Testis (tissue), 2 donors: ENCODE measurements at regions not wholly inside any gene's neighbourhood (a gene's known extent, or its start where the extent isn't known, plus 50 kb on each side); places are given as distances from the start of the nearest gene placed in this dataset.

ENCODE experiments used
- DNase-seq: peaks from one replicate; pipeline ENCODE4 v3.0.0-alpha.2; 2019
- H3K27ac ChIP-seq, 2 donors: fragments of 200-600 bp; sonication (generic); one replicate each; pipeline ENCODE4 v1.5.1; 2019
- H3K27me3 ChIP-seq: fragments of 200-600 bp; sonication (generic); one replicate; pipeline ENCODE4 v1.5.1; 2019
- H3K36me3 ChIP-seq: fragments of 200-600 bp; sonication (generic); one replicate; pipeline ENCODE4 v1.5.1; 2017; ENCODE audit warnings: low read depth; ENCODE audit errors: missing control alignments
- H3K4me1 ChIP-seq: fragments of 200-600 bp; sonication (generic); one replicate; pipeline ENCODE4 v1.5.1; 2019
- H3K4me3 ChIP-seq, 2 donors: fragments of 200-600 bp; sonication (generic); one replicate each; pipeline ENCODE4 v1.5.1; 2017 to 2019
- H3K9me3 ChIP-seq: fragments of 200-600 bp; sonication (generic); one replicate; pipeline ENCODE4 v1.5.1; 2017
- POLR2A ChIP-seq: fragments of 450-650 bp; IDR thresholded peaks from one replicate; pipeline ENCODE4 v1.6.1; 2017; ENCODE audit warnings: antibody characterized with exemption, mild to moderate bottlenecking, moderate library complexity
- WGBS, 2 donors: methylation state at CpG; one replicate each; pipeline ENCODE4 v1.1.5; 2018; 5-methylcytosine and 5-hydroxymethylcytosine counted together
- intact Hi-C: fragments of 100-400 bp; cut with DNase I; formaldehyde crosslinking; loops from one replicate; pipeline ENCODE4 v1.15.1; 2023; ENCODE audit warnings: low total_unique reads
- TF ChIP-seq, protein P1 (sequence below), 3 experiments: fragments of 450-650 bp in 2 of 3; fragments of 200-600 bp in 1 of 3; sonication (generic) in 1 of 3; IDR thresholded peaks; one replicate each; pipeline ENCODE4 v1.5.1; 2016 to 2019; ENCODE audit warnings: antibody characterized with exemption in 3 of 3, mild to moderate bottlenecking in 2 of 3, moderate library complexity in 1 of 3

DNA sequence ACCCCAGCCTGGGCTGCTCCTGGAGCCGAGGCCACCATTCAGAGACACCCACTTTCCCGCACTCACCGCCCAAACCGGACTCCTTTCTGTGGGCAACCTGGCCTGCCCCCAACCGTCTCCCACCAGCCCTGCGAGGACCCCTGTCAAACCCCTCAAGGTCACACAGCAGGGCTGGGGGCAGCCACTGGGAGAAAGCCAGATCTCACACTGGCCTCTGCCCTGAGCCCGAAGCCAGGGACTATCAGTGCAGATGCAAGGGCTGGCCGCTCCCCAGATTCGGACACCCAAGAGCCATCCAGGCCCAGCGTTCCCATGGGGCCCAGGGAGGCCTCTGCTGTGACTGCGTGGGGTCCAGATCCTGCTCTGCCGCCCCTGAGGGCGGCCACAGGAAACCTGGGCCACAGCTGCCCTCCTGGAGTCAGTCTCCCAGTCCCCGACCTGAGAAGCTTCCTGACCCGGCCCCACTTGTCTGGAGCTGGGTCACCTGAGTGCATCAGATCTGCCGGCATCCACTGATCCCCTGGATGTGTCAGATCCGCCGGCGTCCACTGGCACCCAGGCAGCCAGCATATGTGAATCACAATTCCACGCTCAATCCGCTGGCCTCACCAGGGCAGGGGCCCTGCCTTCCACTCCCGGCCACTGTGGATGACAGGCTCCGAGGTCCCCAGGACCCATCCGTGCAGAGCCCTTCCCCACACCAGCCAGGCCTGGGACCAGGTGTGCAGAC lies 139.7 kb downstream of the BRD1 start:
- 72 to 77% methylated on average over 11 to 24 of the region's 24 CpGs for WGBS, 2 donors
- TF ChIP-seq POLR2A: no peak
- TF ChIP-seq, protein P1, sequence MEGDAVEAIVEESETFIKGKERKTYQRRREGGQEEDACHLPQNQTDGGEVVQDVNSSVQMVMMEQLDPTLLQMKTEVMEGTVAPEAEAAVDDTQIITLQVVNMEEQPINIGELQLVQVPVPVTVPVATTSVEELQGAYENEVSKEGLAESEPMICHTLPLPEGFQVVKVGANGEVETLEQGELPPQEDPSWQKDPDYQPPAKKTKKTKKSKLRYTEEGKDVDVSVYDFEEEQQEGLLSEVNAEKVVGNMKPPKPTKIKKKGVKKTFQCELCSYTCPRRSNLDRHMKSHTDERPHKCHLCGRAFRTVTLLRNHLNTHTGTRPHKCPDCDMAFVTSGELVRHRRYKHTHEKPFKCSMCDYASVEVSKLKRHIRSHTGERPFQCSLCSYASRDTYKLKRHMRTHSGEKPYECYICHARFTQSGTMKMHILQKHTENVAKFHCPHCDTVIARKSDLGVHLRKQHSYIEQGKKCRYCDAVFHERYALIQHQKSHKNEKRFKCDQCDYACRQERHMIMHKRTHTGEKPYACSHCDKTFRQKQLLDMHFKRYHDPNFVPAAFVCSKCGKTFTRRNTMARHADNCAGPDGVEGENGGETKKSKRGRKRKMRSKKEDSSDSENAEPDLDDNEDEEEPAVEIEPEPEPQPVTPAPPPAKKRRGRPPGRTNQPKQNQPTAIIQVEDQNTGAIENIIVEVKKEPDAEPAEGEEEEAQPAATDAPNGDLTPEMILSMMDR (IDR thresholded peaks at IDR 0.05): no peak
- Histone ChIP-seq H3K4me1 (no peaks in the 10 kb centered on the region), H3K36me3 (no peaks in the 10 kb centered on the region), H3K9me3 (no peaks in the 10 kb centered on the region), H3K4me3 (no peak overlapping the region), H3K27ac (no peak overlapping the region), H3K27me3 (no peaks in the 10 kb centered on the region)
- intact Hi-C loops: no loop called here
- DNase-seq: no peak

DNA sequence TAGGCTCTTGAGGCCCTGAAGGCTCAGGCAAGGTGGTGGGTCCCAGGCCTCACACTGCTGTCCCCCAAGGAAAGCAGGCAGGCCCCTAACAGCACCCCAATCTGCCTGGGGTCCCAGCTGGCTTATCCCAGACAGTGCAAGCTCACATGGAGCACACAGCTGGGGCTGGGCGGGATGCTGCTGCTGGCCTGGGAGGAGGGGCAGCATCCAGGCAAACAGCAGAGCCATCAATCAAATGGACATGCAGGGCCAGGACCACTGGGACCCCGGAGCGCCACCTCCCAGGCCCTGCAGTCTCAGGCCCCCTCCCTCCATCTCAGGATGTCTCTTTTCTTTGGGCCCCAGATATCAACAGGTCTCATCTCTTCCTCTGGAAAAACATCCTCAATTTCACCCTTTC lies 140.3 kb downstream of the BRD1 start:
- intact Hi-C loops: no loop called here
- Histone ChIP-seq H3K27ac (no peak overlapping the region), H3K4me3 (no peak overlapping the region), H3K36me3 (no peaks in the 10 kb centered on the region), H3K4me1 (no peaks in the 10 kb centered on the region), H3K9me3 (no peaks in the 10 kb centered on the region), H3K27me3 (no peaks in the 10 kb centered on the region)
- 67 to 92% methylated on average over 3 of the region's 3 CpGs for WGBS, 2 donors
- TF ChIP-seq, protein P1 (IDR thresholded peaks at IDR 0.05): no peak
- no peak for TF ChIP-seq POLR2A
- no peak for DNase-seq

DNA sequence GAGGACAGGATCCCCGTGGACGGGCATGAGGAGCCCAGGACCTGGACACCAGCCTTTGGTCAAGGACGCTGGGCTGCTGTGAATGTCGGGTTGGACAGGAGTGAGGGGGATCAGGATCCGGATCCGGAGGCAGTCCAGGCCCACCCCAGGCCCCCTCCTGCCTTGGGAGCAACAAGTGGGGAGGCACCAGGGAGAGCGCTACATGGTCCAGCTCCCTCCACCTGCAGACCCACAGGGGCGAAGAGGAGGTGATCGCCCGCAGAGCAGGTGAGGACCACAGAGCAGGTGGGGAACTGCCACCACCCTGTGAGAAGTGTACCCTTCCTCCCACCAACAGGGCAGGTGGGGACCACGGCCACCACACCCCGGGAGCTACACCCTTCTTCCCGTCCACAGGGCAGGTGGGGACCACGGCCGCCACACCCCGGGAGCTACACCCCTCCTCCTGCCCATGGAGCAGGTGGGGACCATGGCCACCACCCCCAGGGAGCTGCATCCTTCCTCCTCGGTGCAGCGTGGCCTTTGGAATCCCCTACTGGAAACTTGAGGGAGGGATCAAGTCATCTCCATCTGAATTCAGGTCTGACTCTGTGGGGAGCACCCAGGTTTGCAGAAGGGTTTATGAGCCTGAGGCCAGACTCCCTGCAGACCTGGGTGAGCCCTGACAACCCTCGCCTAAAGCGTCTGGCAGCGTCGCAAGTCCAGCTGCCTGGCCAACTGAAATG lies 141.0 kb downstream of the BRD1 start:
- H3K27ac ChIP-seq: no peak overlapping the region
- 83 to 90% methylated on average over 4 to 22 of the region's 22 CpGs for WGBS, 2 donors
- no peak overlapping the region for H3K4me3 ChIP-seq
- intact Hi-C loops: no loop called here
- DNase-seq: no peak
- no peaks in the 10 kb centered on the region for H3K9me3 ChIP-seq
- H3K36me3 ChIP-seq: no peaks in the 10 kb centered on the region
- no peaks in the 10 kb centered on the region for H3K27me3 ChIP-seq
- no peaks in the 10 kb centered on the region for H3K4me1 ChIP-seq
- TF ChIP-seq POLR2A: no peak
- TF ChIP-seq, protein P1 (IDR thresholded peaks at IDR 0.05): no peak

DNA sequence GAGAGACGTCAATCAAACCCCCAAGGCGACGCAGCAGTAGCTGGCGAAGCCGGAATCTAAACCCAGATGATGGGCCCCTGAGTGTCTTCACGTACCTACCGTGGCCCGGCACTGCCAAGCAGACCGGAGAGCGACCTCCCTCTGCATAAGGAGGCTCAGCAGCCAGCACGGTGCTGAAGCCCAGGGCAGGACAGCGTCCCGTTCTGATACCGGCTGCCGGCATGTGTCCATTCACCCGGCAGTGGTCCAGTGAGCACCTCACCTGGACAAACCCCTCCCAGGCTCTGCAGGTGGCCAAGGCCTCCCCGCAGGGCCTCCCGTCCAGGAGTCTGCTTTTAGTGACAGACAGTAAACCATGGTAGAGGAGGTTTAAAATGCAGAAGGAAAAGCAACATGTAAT lies 142.0 kb downstream of the BRD1 start:
- no peak overlapping the region for H3K4me3 ChIP-seq
- H3K9me3 ChIP-seq: no peaks in the 10 kb centered on the region
- H3K4me1 ChIP-seq: no peaks in the 10 kb centered on the region
- no peak for TF ChIP-seq POLR2A
- WGBS, 2 donors: 75 to 81% methylated on average over 16 to 18 of the region's 18 CpGs
- no peak for DNase-seq
- no peaks in the 10 kb centered on the region for H3K27me3 ChIP-seq
- no peaks in the 10 kb centered on the region for H3K36me3 ChIP-seq
- intact Hi-C loops: no loop called here
- H3K27ac ChIP-seq: no peak overlapping the region

DNA sequence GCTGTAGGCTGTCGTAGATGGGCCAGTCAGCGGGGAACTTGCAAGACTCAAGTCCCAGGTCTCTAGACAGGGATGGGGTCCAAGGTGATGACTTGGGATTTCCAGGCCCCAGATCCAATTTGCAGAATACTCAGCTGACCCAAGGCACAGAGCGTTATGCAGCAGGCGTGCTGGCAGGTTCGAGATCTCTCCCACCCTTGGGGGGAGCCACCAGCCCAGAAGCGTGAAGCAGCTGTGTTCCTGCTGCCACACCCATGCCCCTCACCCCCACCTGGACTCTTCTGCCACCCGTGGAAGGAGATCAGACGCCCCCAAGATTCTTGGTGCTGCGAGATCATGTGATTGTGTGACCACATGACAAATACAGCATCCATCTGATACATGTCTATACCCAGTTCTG lies 142.6 kb downstream of the BRD1 start:
- Histone ChIP-seq H3K4me3 (no peak overlapping the region), H3K36me3 (no peaks in the 10 kb centered on the region), H3K27me3 (no peaks in the 10 kb centered on the region), H3K9me3 (no peaks in the 10 kb centered on the region), H3K4me1 (no peaks in the 10 kb centered on the region), H3K27ac (no peak overlapping the region)
- DNase-seq: no peak
- intact Hi-C loops: no loop called here
- TF ChIP-seq, protein P1 (IDR thresholded peaks at IDR 0.05): no peak
- no peak for TF ChIP-seq POLR2A
- 73 to 80% methylated on average over 4 to 9 of the region's 9 CpGs for WGBS, 2 donors
